C4-2B (cell line): ENCODE measurements at regions not wholly inside any gene's neighbourhood (a gene's known extent, or its start where the extent isn't known, plus 50 kb on each side); places are given as distances from the start of the nearest gene placed in this dataset.

ENCODE experiments used
- CTCF ChIP-seq: fragments of 450-650 bp; conservative IDR thresholded peaks from 2 replicates; pipeline ENCODE4 v1.5.1; 2017; ENCODE audit warnings: mild to moderate bottlenecking
- ZFX ChIP-seq: fragments of 450-650 bp; IDR thresholded peaks from 2 replicates; pipeline ENCODE4 v1.6.1; 2017

GRCh38 chr2:215535741-215536140 is 99.9 kb upstream of the FN1 start:
- no peak for TF ChIP-seq CTCF
- TF ChIP-seq ZFX: no peak
